Epithelial cell of proximal tubule (primary cell): ENCODE measurements at regions not wholly inside any gene's neighbourhood (a gene's known extent, or its start where the extent isn't known, plus 50 kb on each side); places are given as distances from the start of the nearest gene placed in this dataset.
"Not testable (repeated sequence)": the region's sequence is repeated elsewhere in the genome, so short reads cannot be mapped to it uniquely, and the experiment has no call there.

Experiments
- DNase-seq: peaks from one replicate; pipeline ENCODE4 v3.0.0-alpha.2; 2011; ENCODE audit warnings: low read depth
- H3K4me3 ChIP-seq: 2 replicates; pipeline ENCODE4 v1.5.1; 2011; ENCODE audit warnings: low read depth, mild to moderate bottlenecking, low read length
- CTCF ChIP-seq: conservative IDR thresholded peaks from 2 replicates; pipeline ENCODE4 v1.5.1; 2012; ENCODE audit warnings: low read depth, mild to moderate bottlenecking, low read length

- no peak overlapping the region for H3K4me3 ChIP-seq
- TF ChIP-seq CTCF, result no peak
- DNase-seq, result no peak
These were observed 133.5 kb upstream of the CADM1 start for GRCh38 chr11:115637599-115638241.

GRCh38 chr11:115636753-115637527 is 132.7 kb upstream of the CADM1 start:
- no peak overlapping the region for H3K4me3 ChIP-seq
- no peak for DNase-seq
- TF ChIP-seq CTCF, result no peak

GRCh38 chr11:115633977-115634376 is 129.8 kb upstream of the CADM1 start:
- not testable (repeated sequence) for DNase-seq, H3K4me3 ChIP-seq

DNA sequence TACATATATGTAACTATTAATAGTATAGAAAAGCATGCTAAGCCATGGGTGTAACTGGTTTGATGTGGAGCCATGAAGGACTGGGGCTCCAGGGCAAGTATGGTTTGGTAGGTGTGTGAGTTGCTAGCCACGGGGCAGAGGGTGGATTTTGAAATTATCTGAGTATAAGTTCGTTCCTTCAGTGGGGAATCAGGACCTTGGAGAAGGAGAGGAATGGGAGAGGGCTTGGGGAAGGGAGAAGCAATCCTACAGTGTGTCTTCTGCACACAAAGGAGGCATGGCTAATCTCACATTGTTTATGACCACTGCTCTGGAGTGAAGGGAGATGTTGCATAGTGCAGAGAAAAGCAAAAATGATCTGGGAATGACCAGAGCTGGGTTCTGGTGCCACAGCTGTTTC is 127.8 kb upstream of the CADM1 start:
- no peak overlapping the region for H3K4me3 ChIP-seq
- DNase-seq, result no peak
- TF ChIP-seq CTCF, result no peak

GRCh38 chr11:115631609-115632008 is 127.4 kb upstream of the CADM1 start:
- no peak for DNase-seq
- TF ChIP-seq CTCF, result no peak
- H3K4me3 ChIP-seq, result no peak overlapping the region

DNA sequence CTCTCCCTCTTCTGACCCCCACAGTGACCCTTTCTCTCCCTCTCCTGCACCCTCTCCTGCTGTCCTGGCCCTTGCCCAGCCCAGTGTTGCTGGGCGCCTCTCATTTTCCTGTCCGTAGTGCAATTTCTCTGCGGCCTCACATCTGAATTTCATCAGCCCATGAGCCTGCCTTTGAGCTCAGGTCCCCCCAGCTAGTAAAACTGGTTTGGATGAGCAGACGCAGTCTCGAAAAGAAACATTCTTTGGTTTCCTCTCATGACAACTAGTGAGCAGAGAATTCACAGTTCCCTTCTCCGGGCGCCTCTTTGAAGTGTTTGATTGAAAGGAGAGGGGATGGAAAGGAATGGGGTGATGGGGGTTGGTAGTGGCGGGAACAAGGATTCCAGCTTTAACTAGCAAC is 126.0 kb upstream of the CADM1 start:
- TF ChIP-seq CTCF, result no peak
- DNase-seq, result no peak
- H3K4me3 ChIP-seq, result no peak overlapping the region

GRCh38 chr11:115629456-115630015 is 125.3 kb upstream of the CADM1 start:
- no peak for DNase-seq
- H3K4me3 ChIP-seq, result no peak overlapping the region
- TF ChIP-seq CTCF, result no peak
